ENCODE measurements at regions not wholly inside any gene's neighbourhood (a gene's known extent, or its start where the extent isn't known, plus 50 kb on each side); places are given as distances from the start of the nearest gene placed in this dataset.

GRCh38 chr13:91058919-91059318 lies 288.6 kb upstream of the MIR17HG start:
- Mint-ChIP-seq H3K4me3 (no peak overlapping the region), H3K4me1 (ENCODE audit: unreplicated experiment) (no peaks in the 10 kb centered on the region), H3K36me3 (no peaks in the 10 kb centered on the region), H3K27ac (no peak overlapping the region), H3K9me3 (no peaks in the 10 kb centered on the region), H3K27me3 (peaks cover 7% of the 10 kb centered on the region)
- no peak for TF ChIP-seq CTCF (conservative IDR thresholded peaks at IDR 0.05)
- DNase-seq (ENCODE audit: extremely low spot score, unreplicated experiment) = no peak

GRCh38 chr13:91066745-91067144 lies 280.7 kb upstream of the MIR17HG start:
- Mint-ChIP-seq H3K36me3 (no peaks in the 10 kb centered on the region), H3K4me1 (ENCODE audit: unreplicated experiment) (no peaks in the 10 kb centered on the region), H3K27me3 (peaks cover 3% of the 10 kb centered on the region), H3K9me3 (peaks cover 11% of the 10 kb centered on the region), H3K4me3 (no peak overlapping the region), H3K27ac (no peak overlapping the region)
- DNase-seq (ENCODE audit: extremely low spot score, unreplicated experiment) = no peak
- no peak for TF ChIP-seq CTCF (conservative IDR thresholded peaks at IDR 0.05)

GRCh38 chr13:91072486-91072885 lies 275.0 kb upstream of the MIR17HG start:
- no peak for DNase-seq (ENCODE audit: extremely low spot score, unreplicated experiment)
- no peak overlapping the region for H3K4me3 Mint-ChIP-seq
- H3K9me3 Mint-ChIP-seq = no peaks in the 10 kb centered on the region
- H3K4me1 Mint-ChIP-seq (ENCODE audit: unreplicated experiment) = no peaks in the 10 kb centered on the region
- H3K36me3 Mint-ChIP-seq = no peaks in the 10 kb centered on the region
- no peaks in the 10 kb centered on the region for H3K27me3 Mint-ChIP-seq
- no peak for TF ChIP-seq CTCF (conservative IDR thresholded peaks at IDR 0.05)
- H3K27ac Mint-ChIP-seq = no peak overlapping the region

GRCh38 chr13:91074091-91074490 lies 273.4 kb upstream of the MIR17HG start:
- no peak for DNase-seq (ENCODE audit: extremely low spot score, unreplicated experiment)
- H3K27me3 Mint-ChIP-seq = no peaks in the 10 kb centered on the region
- no peaks in the 10 kb centered on the region for H3K4me1 Mint-ChIP-seq (ENCODE audit: unreplicated experiment)
- H3K9me3 Mint-ChIP-seq = no peaks in the 10 kb centered on the region
- H3K36me3 Mint-ChIP-seq = no peaks in the 10 kb centered on the region
- no peak overlapping the region for H3K4me3 Mint-ChIP-seq
- no peak overlapping the region for H3K27ac Mint-ChIP-seq
- no peak for TF ChIP-seq CTCF (conservative IDR thresholded peaks at IDR 0.05)

GRCh38 chr13:91076830-91077229 lies 270.7 kb upstream of the MIR17HG start:
- Mint-ChIP-seq H3K27me3 (no peaks in the 10 kb centered on the region), H3K36me3 (peaks cover 5% of the 10 kb centered on the region), H3K4me3 (no peak overlapping the region), H3K9me3 (peaks cover 3% of the 10 kb centered on the region), H3K4me1 (ENCODE audit: unreplicated experiment) (no peaks in the 10 kb centered on the region), H3K27ac (no peak overlapping the region)
- no peak for TF ChIP-seq CTCF (conservative IDR thresholded peaks at IDR 0.05)
- no peak for DNase-seq (ENCODE audit: extremely low spot score, unreplicated experiment)

GRCh38 chr13:91078093-91078679 lies 269.3 kb upstream of the MIR17HG start:
- H3K4me1 Mint-ChIP-seq (ENCODE audit: unreplicated experiment) = no peaks in the 10 kb centered on the region
- H3K9me3 Mint-ChIP-seq = peaks cover 3% of the 10 kb centered on the region
- no peak overlapping the region for H3K4me3 Mint-ChIP-seq
- no peak for DNase-seq (ENCODE audit: extremely low spot score, unreplicated experiment)
- no peaks in the 10 kb centered on the region for H3K27me3 Mint-ChIP-seq
- TF ChIP-seq CTCF (conservative IDR thresholded peaks at IDR 0.05) = peak; percentile 77
- H3K27ac Mint-ChIP-seq = no peak overlapping the region
- peaks cover 5% of the 10 kb centered on the region for H3K36me3 Mint-ChIP-seq

Data from type B pancreatic cell (in vitro differentiated cells).